Jurkat, Clone E6-1 (cell line): ENCODE measurements at regions not wholly inside any gene's neighbourhood (a gene's known extent, or its start where the extent isn't known, plus 50 kb on each side); places are given as distances from the start of the nearest gene placed in this dataset.
"Not testable (repeated sequence)": the region's sequence is repeated elsewhere in the genome, so short reads cannot be mapped to it uniquely, and the experiment has no call there.

Experiments used
- DNase-seq: peaks from one replicate; pipeline ENCODE4 v3.0.0-alpha.2; 2011; ENCODE audit warnings: low read depth, low spot score
- H3K4me3 ChIP-seq: 2 replicates; pipeline ENCODE4 v1.5.1; 2011; ENCODE audit warnings: mild to moderate bottlenecking, low read length, control low read depth, moderate library complexity

- DNase-seq = no peak
These were observed 103.6 kb upstream of the EGFLAM start for GRCh38 chr5:38154615-38155204.

GRCh38 chr5:38151878-38152277, 106.5 kb upstream of the EGFLAM start:
- no peak overlapping the region for H3K4me3 ChIP-seq
- no peak for DNase-seq

More at GRCh38 chr5:38154615-38155204, 103.6 kb upstream of the EGFLAM start:
- H3K4me3 ChIP-seq = no peak overlapping the region

- no peak for DNase-seq
- H3K4me3 ChIP-seq = no peak overlapping the region
These were observed 108.6 kb upstream of the EGFLAM start for GRCh38 chr5:38149815-38150195.

GRCh38 chr5:38148021-38148625, 110.2 kb upstream of the EGFLAM start:
- DNase-seq = no peak
- H3K4me3 ChIP-seq = no peak overlapping the region

GRCh38 chr5:38143384-38143783, 115.0 kb upstream of the EGFLAM start:
- no peak for DNase-seq
- H3K4me3 ChIP-seq = no peak overlapping the region

- DNase-seq = no peak
- no peak overlapping the region for H3K4me3 ChIP-seq
These were observed 116.7 kb upstream of the EGFLAM start for GRCh38 chr5:38141665-38142064.

- H3K4me3 ChIP-seq = no peak overlapping the region
These were observed 119.8 kb upstream of the EGFLAM start for GRCh38 chr5:38138574-38138973.

GRCh38 chr5:38135486-38136039, 122.8 kb upstream of the EGFLAM start:
- DNase-seq = no peak
- no peak overlapping the region for H3K4me3 ChIP-seq

More at GRCh38 chr5:38138574-38138973, 119.8 kb upstream of the EGFLAM start:
- DNase-seq = no peak

- H3K4me3 ChIP-seq = no peak overlapping the region
- DNase-seq = no peak
These were observed 123.5 kb upstream of the EGFLAM start for GRCh38 chr5:38134810-38135209.

- H3K4me3 ChIP-seq, DNase-seq: not testable (repeated sequence)
These were observed 124.1 kb upstream of the EGFLAM start for GRCh38 chr5:38134294-38134693.

GRCh38 chr5:38131686-38132085, 126.7 kb upstream of the EGFLAM start:
- DNase-seq = no peak
- no peak overlapping the region for H3K4me3 ChIP-seq

- H3K4me3 ChIP-seq = no peak overlapping the region
- DNase-seq = no peak
These were observed 134.0 kb upstream of the EGFLAM start for GRCh38 chr5:38124321-38124720.

- no peak for DNase-seq
- no peak overlapping the region for H3K4me3 ChIP-seq
These were observed 136.9 kb upstream of the EGFLAM start for GRCh38 chr5:38121420-38121819.

GRCh38 chr5:38119836-38120235, 138.5 kb upstream of the EGFLAM start:
- no peak for DNase-seq
- no peak overlapping the region for H3K4me3 ChIP-seq

GRCh38 chr5:38117784-38118479, 140.4 kb upstream of the EGFLAM start:
- H3K4me3 ChIP-seq = no peak overlapping the region
- no peak for DNase-seq

GRCh38 chr5:38115318-38115827, 143.0 kb upstream of the EGFLAM start:
- DNase-seq = no peak
- H3K4me3 ChIP-seq = no peak overlapping the region

- H3K4me3 ChIP-seq = no peak overlapping the region
- DNase-seq = no peak
These were observed 144.5 kb upstream of the EGFLAM start for GRCh38 chr5:38113880-38114279.

- H3K4me3 ChIP-seq = no peak overlapping the region
- DNase-seq = no peak
These were observed 144.9 kb upstream of the EGFLAM start for GRCh38 chr5:38113456-38113855.

GRCh38 chr5:38112938-38113337, 145.4 kb upstream of the EGFLAM start:
- no peak for DNase-seq

GRCh38 chr5:38110130-38110529, 148.2 kb upstream of the EGFLAM start:
- no peak overlapping the region for H3K4me3 ChIP-seq
- no peak for DNase-seq

More at GRCh38 chr5:38112938-38113337, 145.4 kb upstream of the EGFLAM start:
- no peak overlapping the region for H3K4me3 ChIP-seq
